ENCODE measurements at regions not wholly inside any gene's neighbourhood (a gene's known extent, or its start where the extent isn't known, plus 50 kb on each side); places are given as distances from the start of the nearest gene placed in this dataset.
"Not testable (repeated sequence)": the region's sequence is repeated elsewhere in the genome, so short reads cannot be mapped to it uniquely, and the experiment has no call there.

DNA sequence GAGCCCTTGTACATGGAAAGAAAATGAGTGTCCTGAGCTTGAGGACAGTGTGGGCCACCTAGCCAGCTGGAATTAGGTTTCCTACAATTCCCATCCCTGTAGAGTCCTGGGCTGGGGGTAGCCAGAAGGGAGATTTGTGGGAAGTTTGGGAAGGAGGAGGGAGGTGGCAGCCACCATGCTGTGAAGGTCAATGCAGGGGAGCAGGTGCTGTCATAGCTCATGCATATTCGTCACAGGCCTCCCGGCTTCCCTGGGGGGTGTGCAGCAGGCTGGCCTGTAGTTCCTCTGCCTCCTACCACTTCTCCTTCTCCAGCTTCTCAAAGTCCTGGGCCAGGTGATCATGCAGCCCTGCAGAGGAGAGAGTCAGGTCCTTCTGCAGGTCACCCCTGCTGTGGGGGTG lies 121.3 kb downstream of the TBX3 start:
- DNase-seq (ENCODE audit: low read depth, low spot score) = no peak
- TF ChIP-seq, protein P1, sequence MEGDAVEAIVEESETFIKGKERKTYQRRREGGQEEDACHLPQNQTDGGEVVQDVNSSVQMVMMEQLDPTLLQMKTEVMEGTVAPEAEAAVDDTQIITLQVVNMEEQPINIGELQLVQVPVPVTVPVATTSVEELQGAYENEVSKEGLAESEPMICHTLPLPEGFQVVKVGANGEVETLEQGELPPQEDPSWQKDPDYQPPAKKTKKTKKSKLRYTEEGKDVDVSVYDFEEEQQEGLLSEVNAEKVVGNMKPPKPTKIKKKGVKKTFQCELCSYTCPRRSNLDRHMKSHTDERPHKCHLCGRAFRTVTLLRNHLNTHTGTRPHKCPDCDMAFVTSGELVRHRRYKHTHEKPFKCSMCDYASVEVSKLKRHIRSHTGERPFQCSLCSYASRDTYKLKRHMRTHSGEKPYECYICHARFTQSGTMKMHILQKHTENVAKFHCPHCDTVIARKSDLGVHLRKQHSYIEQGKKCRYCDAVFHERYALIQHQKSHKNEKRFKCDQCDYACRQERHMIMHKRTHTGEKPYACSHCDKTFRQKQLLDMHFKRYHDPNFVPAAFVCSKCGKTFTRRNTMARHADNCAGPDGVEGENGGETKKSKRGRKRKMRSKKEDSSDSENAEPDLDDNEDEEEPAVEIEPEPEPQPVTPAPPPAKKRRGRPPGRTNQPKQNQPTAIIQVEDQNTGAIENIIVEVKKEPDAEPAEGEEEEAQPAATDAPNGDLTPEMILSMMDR (IDR thresholded peaks at IDR 0.05; ENCODE audit: low read depth, low read length) = no peak
- no peak overlapping the region for H3K4me3 ChIP-seq (ENCODE audit: low read depth, low read length)
- in situ Hi-C loops (cut with HindIII; ENCODE audit: low sequenced_read_pairs) = no loop called here

DNA sequence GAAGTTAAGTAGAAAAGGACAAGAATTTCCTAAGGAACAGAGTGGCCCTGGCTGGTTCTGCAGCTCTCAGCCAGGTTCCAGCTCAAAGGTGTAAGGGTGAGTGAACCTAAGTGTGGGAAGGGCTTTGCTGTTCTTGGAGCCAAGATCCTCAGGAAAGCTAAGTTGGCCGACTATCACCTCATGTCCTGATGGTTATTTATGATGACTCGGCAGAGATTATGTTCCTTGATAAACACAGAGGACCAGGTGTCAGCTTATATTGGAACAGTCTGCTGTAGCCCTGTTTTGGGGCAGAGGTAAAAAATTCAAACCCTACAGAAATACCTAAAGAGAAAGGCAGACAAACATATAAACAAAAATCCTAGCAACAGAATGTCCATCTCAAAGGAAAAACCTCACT lies 128.5 kb downstream of the TBX3 start:
- H3K4me3 ChIP-seq (ENCODE audit: low read depth, low read length) = no peak overlapping the region
- TF ChIP-seq, protein P1 (IDR thresholded peaks at IDR 0.05; ENCODE audit: low read depth, low read length) = no peak
- no peak for DNase-seq (ENCODE audit: low read depth, low spot score)
- in situ Hi-C loops (cut with HindIII; ENCODE audit: low sequenced_read_pairs) = no loop called here

DNA sequence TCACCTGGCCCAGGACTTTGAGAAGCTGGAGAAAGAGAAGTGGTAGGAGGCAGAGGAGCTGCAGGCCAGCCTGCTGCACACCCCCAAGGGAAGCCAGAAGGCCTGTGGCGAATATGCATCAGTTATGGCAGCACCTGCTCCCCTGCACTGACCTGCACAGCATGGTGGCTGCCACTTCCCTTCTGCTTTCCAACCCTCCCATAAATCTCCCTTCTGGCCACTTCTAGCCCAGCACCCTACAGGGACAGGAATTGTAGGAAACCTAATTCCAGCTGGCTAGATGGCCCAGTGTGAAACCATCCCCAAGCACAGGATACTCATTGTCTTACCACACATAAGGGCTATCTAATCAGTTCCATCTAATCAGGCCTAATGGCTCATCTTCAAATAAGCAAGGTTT lies 136.3 kb downstream of the TBX3 start:
- TF ChIP-seq, protein P1 (IDR thresholded peaks at IDR 0.05; ENCODE audit: low read depth, low read length) = no peak
- in situ Hi-C loops (cut with HindIII; ENCODE audit: low sequenced_read_pairs) = no loop called here
- H3K4me3 ChIP-seq (ENCODE audit: low read depth, low read length) = no peak overlapping the region
- DNase-seq (ENCODE audit: low read depth, low spot score) = no peak

DNA sequence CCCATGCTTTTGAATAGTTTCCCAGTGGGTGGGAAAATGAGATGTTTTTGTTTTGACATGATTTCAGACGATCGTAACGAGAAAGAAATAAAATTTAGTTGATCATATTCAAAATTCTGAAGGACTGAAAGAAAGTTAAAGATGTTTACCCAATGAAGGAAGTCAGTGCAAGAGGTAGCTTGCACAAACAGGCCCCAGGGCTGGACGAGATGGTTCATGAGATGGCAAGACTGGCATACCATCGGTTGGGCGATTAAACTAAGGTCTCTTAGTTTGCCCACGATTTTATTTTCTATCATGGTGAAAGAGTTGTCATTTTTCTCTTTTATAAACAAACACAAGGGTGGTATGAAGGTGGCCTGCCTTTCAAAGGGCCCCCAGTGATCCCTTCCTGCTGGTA lies 124.5 kb upstream of the TBX5 start:
- H3K4me3 ChIP-seq (ENCODE audit: low read depth, low read length) = no peak overlapping the region
- no peak for DNase-seq (ENCODE audit: low read depth, low spot score)
- in situ Hi-C loops (cut with HindIII; ENCODE audit: low sequenced_read_pairs) = no loop called here
- TF ChIP-seq, protein P1 (IDR thresholded peaks at IDR 0.05; ENCODE audit: low read depth, low read length) = no peak

DNA sequence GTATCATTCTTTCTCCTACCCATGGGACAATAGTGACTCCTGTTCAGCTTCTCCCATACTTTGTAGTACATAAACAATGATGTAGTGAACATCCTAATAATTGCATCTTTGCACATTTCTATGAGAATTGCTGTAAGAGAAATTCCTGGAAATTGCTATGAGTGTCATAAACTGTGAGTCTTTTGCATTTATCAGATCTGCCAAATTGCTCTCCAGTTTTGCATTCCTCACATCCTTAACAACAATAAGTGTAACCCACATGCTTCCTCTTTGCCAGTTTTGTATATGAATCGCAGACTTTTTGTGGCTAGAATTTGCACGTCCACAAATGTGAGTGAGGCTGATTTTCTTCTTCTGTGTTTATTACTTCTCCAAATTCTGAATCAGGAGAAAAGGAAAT lies 124.0 kb upstream of the TBX5 start:
- DNase-seq (ENCODE audit: low read depth, low spot score) = no peak
- no peak overlapping the region for H3K4me3 ChIP-seq (ENCODE audit: low read depth, low read length)
- in situ Hi-C loops (cut with HindIII; ENCODE audit: low sequenced_read_pairs) = no loop called here
- TF ChIP-seq, protein P1 (IDR thresholded peaks at IDR 0.05; ENCODE audit: low read depth, low read length) = no peak

DNA sequence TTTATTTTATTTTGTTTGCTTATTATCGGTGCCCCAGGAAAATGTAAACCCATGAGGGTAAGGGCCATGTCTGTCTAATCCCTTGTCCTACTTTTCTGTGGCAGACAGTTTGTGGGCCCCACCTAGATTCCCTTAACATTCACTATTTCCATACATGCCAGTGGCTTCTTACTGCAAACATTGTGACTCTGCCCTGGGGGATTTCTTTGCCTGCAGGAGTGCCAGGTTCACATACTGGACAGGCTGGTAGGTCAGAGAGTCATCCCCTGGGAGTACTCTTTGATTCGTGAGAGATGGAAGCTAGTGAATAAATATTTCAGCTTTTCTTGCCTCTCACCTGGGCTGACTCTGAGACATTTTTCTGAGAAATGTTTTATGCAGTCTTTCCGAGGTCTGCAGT lies 122.8 kb upstream of the TBX5 start:
- in situ Hi-C loops (cut with HindIII; ENCODE audit: low sequenced_read_pairs) = no loop called here
- TF ChIP-seq, protein P1 (IDR thresholded peaks at IDR 0.05; ENCODE audit: low read depth, low read length) = no peak
- no peak overlapping the region for H3K4me3 ChIP-seq (ENCODE audit: low read depth, low read length)
- DNase-seq (ENCODE audit: low read depth, low spot score) = no peak

DNA sequence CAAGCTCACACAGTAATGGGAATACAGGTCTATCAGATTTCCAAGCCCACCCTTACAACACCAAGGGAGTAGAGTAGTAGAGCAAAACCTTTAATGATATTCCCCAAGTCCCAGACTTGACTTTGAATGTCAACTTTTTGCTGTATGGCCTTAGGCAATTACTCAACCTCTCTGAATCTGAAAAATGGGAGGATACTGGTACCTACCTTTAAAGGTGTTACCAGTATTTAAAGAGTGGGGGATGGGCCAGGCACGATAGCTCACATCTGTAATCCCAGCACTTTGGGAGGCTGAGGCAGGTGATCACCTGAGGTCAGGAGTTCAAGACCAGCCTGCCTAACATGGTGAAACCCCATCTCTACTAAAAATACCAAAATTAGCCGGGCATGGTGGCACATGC lies 115.2 kb upstream of the TBX5 start:
- DNase-seq (ENCODE audit: low read depth, low spot score); H3K4me3 ChIP-seq (ENCODE audit: low read depth, low read length); in situ Hi-C loops (cut with HindIII; ENCODE audit: low sequenced_read_pairs): not testable (repeated sequence)

All from astrocyte of the spinal cord (primary cell).